Dedifferentiated amniotic fluid mesenchymal stem cell (primary cell): ENCODE measurements at regions not wholly inside any gene's neighbourhood (a gene's known extent, or its start where the extent isn't known, plus 50 kb on each side); places are given as distances from the start of the nearest gene placed in this dataset.

Experiments
- DNase-seq: peaks from one replicate; pipeline ENCODE4 v3.0.0-alpha.2; 2016; ENCODE audit errors: extremely low spot score

GRCh38 chr4:145234091-145234706 is 53.8 kb upstream of the OTUD4 start:
- peak; percentile 54 for DNase-seq

- DNase-seq, result peak; percentile 48
These were observed 51.7 kb upstream of the OTUD4 start for GRCh38 chr4:145231906-145232700.

- DNase-seq, result peak; percentile 34
These were observed 50.3 kb upstream of the OTUD4 start for GRCh38 chr4:145230726-145231125.
